Hepatocyte (in vitro differentiated cells): ENCODE measurements at regions not wholly inside any gene's neighbourhood (a gene's known extent, or its start where the extent isn't known, plus 50 kb on each side); places are given as distances from the start of the nearest gene placed in this dataset.

ENCODE experiments used
- EZH2 ChIP-seq: fragments of 200-600 bp; sonication (generic); IDR thresholded peaks from 2 replicates; pipeline ENCODE4 v1.6.1; 2016; ENCODE audit warnings: antibody characterized with exemption, mild to moderate bottlenecking, borderline replicate concordance
- TF ChIP-seq, protein P1 (sequence below): fragments of 200-600 bp; sonication (generic); IDR thresholded peaks from 2 replicates; pipeline ENCODE4 v1.5.1; 2016; ENCODE audit warnings: antibody characterized with exemption, mild to moderate bottlenecking; ENCODE audit not compliant: poor library complexity

DNA sequence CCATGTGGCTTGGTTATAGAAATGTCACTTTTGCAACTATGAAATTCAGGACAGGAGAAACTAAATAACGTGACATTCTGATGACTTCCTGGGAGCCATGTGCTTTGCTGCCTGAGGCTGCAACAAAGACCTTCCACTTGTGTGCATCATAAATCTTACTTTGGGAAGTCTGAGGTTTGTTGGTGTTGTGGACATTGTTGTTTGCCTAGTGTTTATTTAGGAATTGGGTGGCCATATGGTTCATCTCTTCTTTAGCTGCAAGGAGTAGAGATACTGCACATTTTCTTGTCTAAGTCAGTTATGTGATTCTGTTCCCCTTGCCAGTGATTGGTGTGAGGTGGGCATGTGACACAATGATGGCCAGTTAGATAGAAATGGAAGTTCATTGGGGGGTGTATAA, 167.3 kb upstream of the SSTR1 start:
- TF ChIP-seq, protein P1, sequence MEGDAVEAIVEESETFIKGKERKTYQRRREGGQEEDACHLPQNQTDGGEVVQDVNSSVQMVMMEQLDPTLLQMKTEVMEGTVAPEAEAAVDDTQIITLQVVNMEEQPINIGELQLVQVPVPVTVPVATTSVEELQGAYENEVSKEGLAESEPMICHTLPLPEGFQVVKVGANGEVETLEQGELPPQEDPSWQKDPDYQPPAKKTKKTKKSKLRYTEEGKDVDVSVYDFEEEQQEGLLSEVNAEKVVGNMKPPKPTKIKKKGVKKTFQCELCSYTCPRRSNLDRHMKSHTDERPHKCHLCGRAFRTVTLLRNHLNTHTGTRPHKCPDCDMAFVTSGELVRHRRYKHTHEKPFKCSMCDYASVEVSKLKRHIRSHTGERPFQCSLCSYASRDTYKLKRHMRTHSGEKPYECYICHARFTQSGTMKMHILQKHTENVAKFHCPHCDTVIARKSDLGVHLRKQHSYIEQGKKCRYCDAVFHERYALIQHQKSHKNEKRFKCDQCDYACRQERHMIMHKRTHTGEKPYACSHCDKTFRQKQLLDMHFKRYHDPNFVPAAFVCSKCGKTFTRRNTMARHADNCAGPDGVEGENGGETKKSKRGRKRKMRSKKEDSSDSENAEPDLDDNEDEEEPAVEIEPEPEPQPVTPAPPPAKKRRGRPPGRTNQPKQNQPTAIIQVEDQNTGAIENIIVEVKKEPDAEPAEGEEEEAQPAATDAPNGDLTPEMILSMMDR, result no peak
- TF ChIP-seq EZH2, result no peak
